ENCODE measurements at regions not wholly inside any gene's neighbourhood (a gene's known extent, or its start where the extent isn't known, plus 50 kb on each side); places are given as distances from the start of the nearest gene placed in this dataset.

DNA sequence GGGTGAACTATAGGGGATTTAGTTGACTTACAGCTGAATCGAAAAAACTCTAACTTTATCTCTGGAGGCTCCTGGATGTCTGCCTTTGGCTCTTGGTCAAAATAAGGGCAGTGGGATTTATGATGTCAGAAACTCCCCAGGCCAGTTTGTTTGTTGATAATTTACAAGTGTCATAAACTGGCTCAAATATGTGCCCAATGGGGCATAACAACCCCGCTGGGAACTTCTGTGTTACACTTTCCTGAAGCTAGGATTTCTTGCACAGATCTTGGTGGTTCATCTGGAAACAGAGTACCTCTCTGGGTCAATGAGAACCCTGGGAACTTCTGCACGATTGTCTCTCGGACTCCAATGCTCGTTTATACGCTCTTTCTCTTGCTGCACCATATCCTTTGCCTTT lies 58.7 kb upstream of the MUCL1 start:
- H3K56ac ChIP-seq (replicated peaks; ENCODE audit: insufficient read length, low read depth, low read length), result no peak overlapping the region
- WGBS, 2 experiments (ENCODE audit: extremely low coverage in 1 of 2, insufficient coverage in 1 of 2, insufficient read length in 1 of 2, insufficient replicate concordance in 2 of 2, low coverage in 1 of 2, low lambda C conversion rate in 2 of 2, missing lambda C conversion rate in 1 of 2), result 84% methylated on average over 6 of the region's 6 CpGs; no CpG with 5 or more reads in 1 of the 2 experiments
- no peak overlapping the region for H4K5ac ChIP-seq (ENCODE audit: insufficient read length, low read depth, low read length)
- no peak for DNase-seq (ENCODE audit: low read depth in 1 of 2, low spot score in 2 of 2)
- no peak for FAIRE-seq
- POLR2A ChIA-PET (ENCODE audit: partially characterized antibody), result no interaction called here
- no peak overlapping the region for H2BK15ac ChIP-seq (ENCODE audit: low read length)
- no peaks in the 10 kb centered on the region for H3K4me1 ChIP-seq (replicated peaks in 1 of 4; ENCODE audit: control insufficient read depth in 3 of 4, insufficient read depth in 4 of 4, low read length in 3 of 4)
- no peak overlapping the region for H3K14ac ChIP-seq (ENCODE audit: insufficient read length)
- CTCF ChIA-PET (ENCODE audit: partially characterized antibody), result interaction anchor here (1.1 kb wide), 1 partner anchor 12 kb away, joined by 3 read pairs; no protein-coding TSS in a partner anchor
- H3K9me3 ChIP-seq (ENCODE audit: insufficient read depth in 2 of 2, low read depth in 1 of 2, low read length in 1 of 2), result no peaks in the 10 kb centered on the region
- no peak overlapping the region for H3K4me2 ChIP-seq (ENCODE audit: insufficient read depth in 1 of 2, low read depth in 2 of 2, low read length in 2 of 2)
- H3K23ac ChIP-seq (ENCODE audit: insufficient read length), result no peak overlapping the region
- no peaks in the 10 kb centered on the region for H3K36me3 ChIP-seq (ENCODE audit: control insufficient read depth in 2 of 4, insufficient read depth in 4 of 4, low read length in 3 of 4)
- no peaks in the 10 kb centered on the region for H3K79me1 ChIP-seq (ENCODE audit: low read depth, low read length)
- no peak overlapping the region for H3K9ac ChIP-seq (replicated peaks in 1 of 4; ENCODE audit: extremely low read depth in 1 of 4, low read depth in 3 of 4, low read length in 3 of 4)
- H3K18ac ChIP-seq (ENCODE audit: extremely low read depth, low read length), result no peak overlapping the region
- H4K8ac ChIP-seq (ENCODE audit: extremely low read depth, insufficient read depth, low read length), result no peak overlapping the region
- H3K4me3 ChIP-seq (ENCODE audit: extremely low read depth in 1 of 4, insufficient read depth in 2 of 4, low read depth in 3 of 4, low read length in 4 of 4), result no peak overlapping the region
- no peak overlapping the region for H2AFZ ChIP-seq (ENCODE audit: low read length)
- H3K4ac ChIP-seq (replicated peaks; ENCODE audit: insufficient read length, low read depth, low read length), result no peak overlapping the region
- no peak for TF ChIP-seq BACH1 (IDR thresholded peaks at IDR 0.05; ENCODE audit: low read length)
- TF ChIP-seq, protein P1, sequence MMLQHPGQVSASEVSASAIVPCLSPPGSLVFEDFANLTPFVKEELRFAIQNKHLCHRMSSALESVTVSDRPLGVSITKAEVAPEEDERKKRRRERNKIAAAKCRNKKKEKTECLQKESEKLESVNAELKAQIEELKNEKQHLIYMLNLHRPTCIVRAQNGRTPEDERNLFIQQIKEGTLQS (IDR thresholded peaks at IDR 0.05; ENCODE audit: insufficient read depth, low read depth, low read length), result no peak
- TF ChIP-seq TAF1 (IDR thresholded peaks at IDR 0.05; ENCODE audit: low read depth, low read length), result no peak
- TF ChIP-seq POLR2AphosphoS5 (IDR thresholded peaks at IDR 0.05; ENCODE audit: low read depth, low read length), result no peak
- no peak for TF ChIP-seq KDM1A (IDR thresholded peaks at IDR 0.05; ENCODE audit: borderline replicate concordance, low read length)
- TF ChIP-seq PHF8 (conservative IDR thresholded peaks at IDR 0.05; ENCODE audit: low read depth, low read length), result no peak
- no peak overlapping the region for H3K27ac ChIP-seq (ENCODE audit: low read depth, low read length)
- H4K20me1 ChIP-seq (replicated peaks in 1 of 2; ENCODE audit: control insufficient read depth in 1 of 2, insufficient read depth in 2 of 2, low read length in 2 of 2), result no peaks in the 10 kb centered on the region
- H3K27me3 ChIP-seq (replicated peaks in 1 of 4; ENCODE audit: control insufficient read depth in 3 of 4, extremely low read depth in 1 of 4, insufficient read depth in 3 of 4, low read length in 3 of 4), result no peaks in the 10 kb centered on the region
- H2BK5ac ChIP-seq (ENCODE audit: low read depth, low read length), result no peak overlapping the region
- no peaks in the 10 kb centered on the region for H3K79me2 ChIP-seq (ENCODE audit: control insufficient read depth in 1 of 2, insufficient read depth in 2 of 2, low read length in 2 of 2)
- H2BK120ac ChIP-seq (replicated peaks; ENCODE audit: low read depth, low read length), result no peak overlapping the region
- no peak overlapping the region for H2BK12ac ChIP-seq (ENCODE audit: low read depth, low read length)
- no peak overlapping the region for H2BK20ac ChIP-seq (ENCODE audit: low read length)
- H3K23me2 ChIP-seq (ENCODE audit: low read depth, low read length), result no peaks in the 10 kb centered on the region
- H4K91ac ChIP-seq (replicated peaks; ENCODE audit: insufficient read length, low read length), result no peak overlapping the region
- no peak overlapping the region for H2AK5ac ChIP-seq (ENCODE audit: low read depth, low read length)
